GM12873 (cell line): ENCODE measurements at regions not wholly inside any gene's neighbourhood (a gene's known extent, or its start where the extent isn't known, plus 50 kb on each side); places are given as distances from the start of the nearest gene placed in this dataset.

Experiments used
- CTCF ChIP-seq: IDR thresholded peaks from 2 replicates; pipeline ENCODE4 v1.5.1; 2012; ENCODE audit warnings: low read depth, mild to moderate bottlenecking, moderate library complexity, low read length, control low read depth; ENCODE audit not compliant: insufficient read depth; ENCODE audit errors: missing control alignments

- TF ChIP-seq CTCF: no peak
Measured at GRCh38 chr12:116639765-116640164, 80.6 kb downstream of the MAP1LC3B2 start.

- no peak for TF ChIP-seq CTCF
Measured at GRCh38 chr12:116638376-116638775, 79.2 kb downstream of the MAP1LC3B2 start.

- no peak for TF ChIP-seq CTCF
Measured at GRCh38 chr12:116637589-116638150, 78.5 kb downstream of the MAP1LC3B2 start.

- no peak for TF ChIP-seq CTCF
Measured at GRCh38 chr12:116636608-116637519, 77.7 kb downstream of the MAP1LC3B2 start.

GRCh38 chr12:116635487-116635886 is 76.3 kb downstream of the MAP1LC3B2 start:
- no peak for TF ChIP-seq CTCF

GRCh38 chr12:116633476-116633875 is 74.3 kb downstream of the MAP1LC3B2 start:
- TF ChIP-seq CTCF: no peak

GRCh38 chr12:116631619-116632018 is 72.4 kb downstream of the MAP1LC3B2 start:
- no peak for TF ChIP-seq CTCF
